ENCODE measurements at regions not wholly inside any gene's neighbourhood (a gene's known extent, or its start where the extent isn't known, plus 50 kb on each side); places are given as distances from the start of the nearest gene placed in this dataset.

DNA sequence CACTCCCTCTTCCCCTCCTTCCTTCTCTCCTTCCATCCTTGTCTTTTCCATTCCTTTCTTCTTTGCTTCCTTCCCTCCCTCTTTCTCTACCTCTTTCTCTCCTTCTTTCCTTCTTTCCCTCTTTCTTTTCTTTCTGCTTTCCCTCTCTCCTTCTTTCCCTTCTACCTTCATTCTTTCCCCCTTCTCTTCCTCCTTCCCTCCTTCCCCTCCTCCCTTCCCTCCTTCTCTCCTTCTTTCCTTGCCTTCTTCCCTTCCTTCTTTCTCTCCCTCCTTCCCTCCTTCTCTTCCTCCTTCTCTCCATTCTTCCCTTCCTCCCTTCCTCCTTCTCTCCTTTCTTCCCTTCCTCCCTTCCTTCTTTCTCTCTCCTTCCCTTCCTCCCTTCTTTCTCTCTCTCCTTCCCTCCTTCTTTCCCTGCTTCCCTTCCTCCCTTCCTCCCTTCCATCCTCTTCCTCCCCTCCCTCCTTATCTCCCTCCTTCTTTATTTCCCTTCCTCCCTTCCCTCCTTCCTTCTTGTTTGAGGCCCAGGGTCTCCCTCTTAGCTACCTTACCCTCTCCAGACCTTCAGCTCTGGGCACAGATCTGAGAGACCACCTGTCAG is 77.0 kb downstream of the BUD13 start:
- no peak for ATAC-seq
- TF ChIP-seq CSDC2 (CRISPR knock-in tag; IDR thresholded peaks at IDR 0.05) (no peak), PATZ1 (CRISPR knock-in tag; IDR thresholded peaks at IDR 0.05; ENCODE audit: borderline replicate concordance) (no peak), ZNF565 (CRISPR knock-in tag; conservative IDR thresholded peaks at IDR 0.05; ENCODE audit: low read depth) (no peak), OSR1 (CRISPR knock-in tag; IDR thresholded peaks at IDR 0.05) (no peak), ZFP3 (CRISPR knock-in tag; IDR thresholded peaks at IDR 0.05) (no peak), ARNTL (CRISPR knock-in tag; IDR thresholded peaks at IDR 0.05; ENCODE audit: borderline replicate concordance, low read depth) (no peak), ESRRG (CRISPR knock-in tag; IDR thresholded peaks at IDR 0.05) (no peak), ZNF70 (CRISPR knock-in tag; IDR thresholded peaks at IDR 0.05) (no peak), RARB (CRISPR knock-in tag; IDR thresholded peaks at IDR 0.05) (no peak), ISL1 (CRISPR knock-in tag; IDR thresholded peaks at IDR 0.05) (no peak), TOX (CRISPR knock-in tag; IDR thresholded peaks at IDR 0.05; ENCODE audit: borderline replicate concordance) (no peak), GLIS3 (CRISPR knock-in tag; IDR thresholded peaks at IDR 0.05) (no peak), ZC3H10 (CRISPR knock-in tag; IDR thresholded peaks at IDR 0.05) (no peak), ZNF8 (CRISPR knock-in tag; IDR thresholded peaks at IDR 0.05) (no peak), TCF4 (CRISPR knock-in tag; IDR thresholded peaks at IDR 0.05; ENCODE audit: borderline replicate concordance) (no peak), PPARA (CRISPR knock-in tag; IDR thresholded peaks at IDR 0.05; ENCODE audit: borderline replicate concordance) (no peak)
- TF ChIP-seq, protein P1, sequence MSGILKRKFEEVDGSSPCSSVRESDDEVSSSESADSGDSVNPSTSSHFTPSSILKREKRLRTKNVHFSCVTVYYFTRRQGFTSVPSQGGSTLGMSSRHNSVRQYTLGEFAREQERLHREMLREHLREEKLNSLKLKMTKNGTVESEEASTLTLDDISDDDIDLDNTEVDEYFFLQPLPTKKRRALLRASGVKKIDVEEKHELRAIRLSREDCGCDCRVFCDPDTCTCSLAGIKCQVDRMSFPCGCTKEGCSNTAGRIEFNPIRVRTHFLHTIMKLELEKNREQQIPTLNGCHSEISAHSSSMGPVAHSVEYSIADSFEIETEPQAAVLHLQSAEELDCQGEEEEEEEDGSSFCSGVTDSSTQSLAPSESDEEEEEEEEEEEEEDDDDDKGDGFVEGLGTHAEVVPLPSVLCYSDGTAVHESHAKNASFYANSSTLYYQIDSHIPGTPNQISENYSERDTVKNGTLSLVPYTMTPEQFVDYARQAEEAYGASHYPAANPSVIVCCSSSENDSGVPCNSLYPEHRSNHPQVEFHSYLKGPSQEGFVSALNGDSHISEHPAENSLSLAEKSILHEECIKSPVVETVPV (CRISPR knock-in tag; IDR thresholded peaks at IDR 0.05) = no peak

GRCh38 chr11:116694815-116695590 is 77.8 kb downstream of the BUD13 start:
- TF ChIP-seq ESRRG (CRISPR knock-in tag; IDR thresholded peaks at IDR 0.05) (no peak), PATZ1 (CRISPR knock-in tag; IDR thresholded peaks at IDR 0.05; ENCODE audit: borderline replicate concordance) (no peak), CREB5 (CRISPR knock-in tag; IDR thresholded peaks at IDR 0.05; ENCODE audit: low read depth) (no peak), ISL1 (CRISPR knock-in tag; IDR thresholded peaks at IDR 0.05) (no peak), TOX (CRISPR knock-in tag; IDR thresholded peaks at IDR 0.05; ENCODE audit: borderline replicate concordance) (no peak), RARB (CRISPR knock-in tag; IDR thresholded peaks at IDR 0.05) (no peak), POU6F1 (CRISPR knock-in tag; IDR thresholded peaks at IDR 0.05; ENCODE audit: borderline replicate concordance, low read depth) (no peak), TCF4 (CRISPR knock-in tag; IDR thresholded peaks at IDR 0.05; ENCODE audit: borderline replicate concordance) (no peak), OSR1 (CRISPR knock-in tag; IDR thresholded peaks at IDR 0.05) (no peak), ZNF565 (CRISPR knock-in tag; conservative IDR thresholded peaks at IDR 0.05; ENCODE audit: low read depth) (no peak), CSDC2 (CRISPR knock-in tag; IDR thresholded peaks at IDR 0.05) (no peak)
- TF ChIP-seq, protein P1 (CRISPR knock-in tag; IDR thresholded peaks at IDR 0.05) = no peak

More at GRCh38 chr11:116694815-116695590, 77.8 kb downstream of the BUD13 start:
- no peak for ATAC-seq
